ENCODE measurements at regions not wholly inside any gene's neighbourhood (a gene's known extent, or its start where the extent isn't known, plus 50 kb on each side); places are given as distances from the start of the nearest gene placed in this dataset.

- Histone ChIP-seq H3K9ac (replicated peaks; ENCODE audit: extremely low read depth, insufficient read depth, low read length) (no peak overlapping the region), H3K9me1 (replicated peaks; ENCODE audit: control insufficient read depth, extremely low read depth, insufficient read depth, low read length) (no peaks in the 10 kb centered on the region), H3K27me3 (ENCODE audit: control insufficient read depth in 2 of 2, insufficient read depth in 2 of 2, low read length in 2 of 2) (no peaks in the 10 kb centered on the region), H4K20me1 (replicated peaks; ENCODE audit: control insufficient read depth, extremely low read depth, insufficient read depth, low read length) (no peaks in the 10 kb centered on the region), H3K4me1 (ENCODE audit: control insufficient read depth, extremely low read depth, insufficient read depth, low read length) (no peaks in the 10 kb centered on the region), H3K27ac (ENCODE audit: insufficient read depth, low read depth, low read length) (no peak overlapping the region), H3K36me3 (ENCODE audit: control insufficient read depth in 2 of 2, extremely low read depth in 1 of 2, insufficient read depth in 2 of 2, low read length in 2 of 2) (no peaks in the 10 kb centered on the region), H3K4me3 (replicated peaks in 1 of 3; ENCODE audit: insufficient read depth in 1 of 3, low read depth in 1 of 3, low read length in 3 of 3) (no peak overlapping the region), H2AFZ (ENCODE audit: low read depth, low read length) (no peak overlapping the region), H3K4me2 (ENCODE audit: insufficient read depth, low read length) (no peak overlapping the region), H3K9me3 (replicated peaks; ENCODE audit: control insufficient read depth, insufficient read depth, low read length) (peaks cover 2% of the 10 kb centered on the region), H3K79me2 (ENCODE audit: control insufficient read depth, insufficient read depth, low read length) (no peaks in the 10 kb centered on the region)
- DNase-seq (ENCODE audit: low read depth, low spot score) (no peak), FAIRE-seq (no peak)
- ChIA-PET POLR2A (no interaction called here), CTCF (no interaction called here)
- dilution Hi-C loops (cut with MboI; ENCODE audit: extremely low pct_ligation_motif_present, low sequenced_read_pairs) (no loop called here), intact Hi-C loops (cut with micrococcal nuclease) (no loop called here)
- BruUV-seq (replicated peaks): no TSS peak
- no peak for TF ChIP-seq MYC (IDR thresholded peaks at IDR 0.05; ENCODE audit: low read depth, low read length)
- no peak for TF ChIP-seq POLR2A (IDR thresholded peaks at IDR 0.05; ENCODE audit: low read depth, low read length)
Observed at GRCh38 chr1:238789916-238790667, 596.3 kb upstream of the CHRM3 start.

- no peak for FAIRE-seq
- Histone ChIP-seq H3K9me1 (replicated peaks; ENCODE audit: control insufficient read depth, extremely low read depth, insufficient read depth, low read length) (no peaks in the 10 kb centered on the region), H3K79me2 (ENCODE audit: control insufficient read depth, insufficient read depth, low read length) (no peaks in the 10 kb centered on the region), H3K27ac (ENCODE audit: insufficient read depth, low read depth, low read length) (no peak overlapping the region), H3K4me1 (ENCODE audit: control insufficient read depth, extremely low read depth, insufficient read depth, low read length) (no peaks in the 10 kb centered on the region), H3K4me3 (replicated peaks in 1 of 3; ENCODE audit: insufficient read depth in 1 of 3, low read depth in 1 of 3, low read length in 3 of 3) (no peak overlapping the region), H3K9me3 (replicated peaks; ENCODE audit: control insufficient read depth, insufficient read depth, low read length) (peaks cover 2% of the 10 kb centered on the region), H2AFZ (ENCODE audit: low read depth, low read length) (no peak overlapping the region), H3K4me2 (ENCODE audit: insufficient read depth, low read length) (no peak overlapping the region), H3K9ac (replicated peaks; ENCODE audit: extremely low read depth, insufficient read depth, low read length) (no peak overlapping the region), H3K36me3 (ENCODE audit: control insufficient read depth in 2 of 2, extremely low read depth in 1 of 2, insufficient read depth in 2 of 2, low read length in 2 of 2) (no peaks in the 10 kb centered on the region), H3K27me3 (ENCODE audit: control insufficient read depth in 2 of 2, insufficient read depth in 2 of 2, low read length in 2 of 2) (no peaks in the 10 kb centered on the region), H4K20me1 (replicated peaks; ENCODE audit: control insufficient read depth, extremely low read depth, insufficient read depth, low read length) (no peaks in the 10 kb centered on the region)
- TF ChIP-seq POLR2A (IDR thresholded peaks at IDR 0.05; ENCODE audit: low read depth, low read length) (no peak), EZH2 (IDR thresholded peaks at IDR 0.05; ENCODE audit: borderline replicate concordance, low read depth, low read length, severe bottlenecking) (no peak), CTCF (IDR thresholded peaks at IDR 0.05; ENCODE audit: extremely low read depth in 1 of 2, insufficient read depth in 1 of 2, low read depth in 1 of 2, low read length in 2 of 2) (no peak), JUN (IDR thresholded peaks at IDR 0.05; ENCODE audit: borderline replicate concordance, insufficient read depth, insufficient read length, low read depth) (no peak), POLR2AphosphoS5 (IDR thresholded peaks at IDR 0.05; ENCODE audit: insufficient read depth, low read depth, low read length) (no peak), FOS (IDR thresholded peaks at IDR 0.05; ENCODE audit: borderline replicate concordance, insufficient read depth, low read length) (no peak), MAX (IDR thresholded peaks at IDR 0.05; ENCODE audit: insufficient read depth, insufficient read length) (no peak), GATA2 (IDR thresholded peaks at IDR 0.05; ENCODE audit: insufficient read depth, insufficient read length, low read depth, low read length) (no peak), MYC (IDR thresholded peaks at IDR 0.05; ENCODE audit: low read depth, low read length) (no peak)
- no peak for DNase-seq (ENCODE audit: low read depth, low spot score)
- intact Hi-C loops (cut with micrococcal nuclease): no loop called here
- dilution Hi-C loops (cut with MboI; ENCODE audit: extremely low pct_ligation_motif_present, low sequenced_read_pairs): no loop called here
- POLR2A ChIA-PET: no interaction called here
- BruUV-seq (replicated peaks): no TSS peak
- CTCF ChIA-PET: no interaction called here
Observed at GRCh38 chr1:238787471-238787870, 598.9 kb upstream of the CHRM3 start.

All from endothelial cell of umbilical vein (primary cell).